Neuronal stem cell (in vitro differentiated cells): ENCODE measurements at regions not wholly inside any gene's neighbourhood (a gene's known extent, or its start where the extent isn't known, plus 50 kb on each side); places are given as distances from the start of the nearest gene placed in this dataset.

ENCODE experiments used
- DNase-seq: peaks from one replicate; pipeline ENCODE4 v3.0.0-alpha.2; 2013; ENCODE audit warnings: low spot score
- H2AFZ ChIP-seq: one replicate; pipeline ENCODE4 v1.6.1; 2013; ENCODE audit warnings: mild to moderate bottlenecking, low read length, inconsistent platforms
- H2AK5ac ChIP-seq: 2 replicates; pipeline ENCODE4 v1.6.1; 2013; ENCODE audit warnings: low read depth, mild to moderate bottlenecking, inconsistent platforms, low read length, moderate library complexity, mixed read lengths
- H2BK120ac ChIP-seq: 2 replicates; pipeline ENCODE4 v1.6.1; 2013; ENCODE audit warnings: low read depth, mild to moderate bottlenecking, inconsistent platforms, low read length, moderate library complexity, mixed read lengths
- H2BK12ac ChIP-seq: one replicate; pipeline ENCODE4 v1.6.1; 2013; ENCODE audit warnings: low read length, inconsistent platforms
- H2BK15ac ChIP-seq: 2 replicates; pipeline ENCODE4 v1.6.1; 2013; ENCODE audit warnings: mild to moderate bottlenecking, low read length, inconsistent platforms, mixed read lengths
- H2BK5ac ChIP-seq: one replicate; pipeline ENCODE4 v1.6.1; 2013; ENCODE audit warnings: inconsistent platforms, mild to moderate bottlenecking, low read length, moderate library complexity
- H3K14ac ChIP-seq: one replicate; pipeline ENCODE4 v1.6.1; 2013; ENCODE audit warnings: low read length, inconsistent platforms
- H3K18ac ChIP-seq: 2 replicates; pipeline ENCODE4 v1.6.1; 2013; ENCODE audit warnings: low read length, inconsistent platforms
- H3K23ac ChIP-seq: 2 replicates; pipeline ENCODE4 v1.6.1; 2013; ENCODE audit warnings: low read depth, mild to moderate bottlenecking, mixed read lengths, low read length, inconsistent platforms; ENCODE audit not compliant: poor library complexity
- H3K27ac ChIP-seq: replicated peaks from 3 replicates; pipeline ENCODE4 v1.5.1; 2013; ENCODE audit warnings: low read length, inconsistent platforms
- H3K27me3 ChIP-seq, 3 experiments: 2 replicates each; pipeline ENCODE4 v1.6.1; 2013; ENCODE audit warnings: low read length in 3 of 3, mild to moderate bottlenecking in 2 of 3, inconsistent platforms in 1 of 3, low read depth in 1 of 3, mixed read lengths in 1 of 3, moderate library complexity in 1 of 3; ENCODE audit not compliant: control insufficient read depth in 3 of 3, insufficient read depth in 3 of 3
- H3K36me3 ChIP-seq, 2 donors: replicated peaks in 1 of 2; 2 replicates each; pipeline ENCODE4 v1.6.1; 2013; ENCODE audit warnings: low read length in 2 of 2; ENCODE audit not compliant: control insufficient read depth in 2 of 2, insufficient read depth in 2 of 2
- H3K4ac ChIP-seq: 2 replicates; pipeline ENCODE4 v1.6.1; 2013; ENCODE audit warnings: inconsistent platforms, mild to moderate bottlenecking, low read length, moderate library complexity
- H3K4me1 ChIP-seq, 2 donors: 1 replicate in 1 of 2; 2 replicates in 1 of 2; pipeline ENCODE4 v1.6.1; 2013; ENCODE audit warnings: low read length in 2 of 2, low read depth in 1 of 2; ENCODE audit not compliant: control insufficient read depth in 2 of 2, insufficient read depth in 1 of 2
- H3K4me2 ChIP-seq: one replicate; pipeline ENCODE4 v1.6.1; 2013; ENCODE audit warnings: mild to moderate bottlenecking, low read length, inconsistent platforms; ENCODE audit not compliant: insufficient read depth, poor library complexity, severe bottlenecking
- H3K4me3 ChIP-seq, 2 donors: 2 replicates each; pipeline ENCODE4 v1.5.1; 2013; ENCODE audit warnings: low read length in 2 of 2, mild to moderate bottlenecking in 2 of 2, inconsistent platforms in 1 of 2, moderate library complexity in 1 of 2
- H3K79me1 ChIP-seq: one replicate; pipeline ENCODE4 v1.6.1; 2013; ENCODE audit warnings: low read depth, mild to moderate bottlenecking, inconsistent platforms, low read length, moderate library complexity
- H3K9ac ChIP-seq: one replicate; pipeline ENCODE4 v1.6.1; 2013; ENCODE audit warnings: mild to moderate bottlenecking, low read depth, low read length, inconsistent platforms; ENCODE audit not compliant: poor library complexity
- H3K9me3 ChIP-seq, 2 donors: replicated peaks in 1 of 2; 2 replicates each; pipeline versions ENCODE3 to v1.6.1; 2013; ENCODE audit warnings: low read length in 2 of 2, mild to moderate bottlenecking in 2 of 2, inconsistent platforms in 1 of 2, low read depth in 1 of 2, mixed read lengths in 1 of 2, moderate library complexity in 1 of 2; ENCODE audit not compliant: control insufficient read depth in 2 of 2, insufficient read depth in 1 of 2
- H4K8ac ChIP-seq: one replicate; pipeline ENCODE4 v1.6.1; 2013; ENCODE audit warnings: low read depth, mild to moderate bottlenecking, inconsistent platforms, low read length, moderate library complexity
- H4K91ac ChIP-seq: one replicate; pipeline ENCODE4 v1.6.1; 2013; ENCODE audit warnings: low read length, low read depth, mild to moderate bottlenecking, inconsistent platforms; ENCODE audit not compliant: poor library complexity
- WGBS, 2 donors: extraction: QIAGEN DNeasy Blood & Tissue Kit; methylation state at CpG; one replicate each; pipeline ENCODE4 v1.1.7; 2013; ENCODE audit warnings: missing lambda C conversion rate in 2 of 2, mixed read lengths in 1 of 2; ENCODE audit not compliant: insufficient read length in 2 of 2, insufficient replicate concordance in 1 of 2; ENCODE audit errors: extremely low coverage in 2 of 2; 5-methylcytosine and 5-hydroxymethylcytosine counted together

DNA sequence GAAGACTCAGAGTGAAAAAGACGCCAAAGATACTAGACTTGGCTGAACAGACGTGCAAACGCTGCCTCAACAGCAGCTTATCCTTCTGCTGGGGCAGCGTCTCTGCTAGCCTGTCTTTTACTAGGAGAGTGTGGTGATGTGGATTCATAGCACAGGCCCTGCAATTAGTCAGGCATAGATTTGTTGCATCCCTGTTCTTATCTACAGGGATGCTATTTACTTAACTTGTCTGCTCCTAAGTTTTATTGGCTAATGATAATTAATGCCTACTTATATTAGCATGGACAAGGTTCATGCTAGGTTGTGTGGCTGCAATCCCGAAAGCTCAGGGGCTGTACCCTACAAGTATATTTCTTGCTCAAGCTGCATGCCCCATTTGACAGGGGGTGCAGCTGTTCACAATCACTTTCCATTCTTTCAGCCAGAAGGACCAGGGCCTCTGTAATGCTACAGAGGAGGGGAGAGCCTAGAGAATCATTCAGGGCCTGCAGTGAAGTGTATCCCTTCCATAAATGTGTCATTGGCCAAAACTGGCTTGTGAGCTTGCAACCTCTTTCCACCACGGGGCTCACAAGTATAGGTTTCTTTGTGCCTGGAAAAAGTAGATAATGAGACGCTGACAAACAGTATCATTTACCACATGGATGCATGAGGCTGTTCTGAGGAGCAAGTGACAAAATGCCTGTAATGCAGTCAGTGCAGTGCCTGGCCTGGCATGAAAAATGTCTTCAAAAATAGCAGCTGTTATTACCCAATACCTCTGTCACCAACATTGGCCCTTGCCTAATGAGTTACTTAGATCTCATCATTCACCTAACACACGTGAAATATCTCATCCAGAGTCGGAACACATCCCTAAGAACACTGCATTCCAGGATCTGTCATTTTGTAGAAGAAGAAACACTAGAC, 685.8 kb upstream of the API5 start:
- Histone ChIP-seq H2BK15ac (no peak overlapping the region), H2BK120ac (no peak overlapping the region), H3K9ac (no peak overlapping the region), H2BK5ac (no peak overlapping the region), H3K18ac (no peak overlapping the region), H2BK12ac (no peak overlapping the region), H3K4me1 (peaks cover 0 to 5% of the 10 kb centered on the region in 2 donors), H3K9me3 (no peaks in the 10 kb centered on the region), H3K36me3 (no peaks in the 10 kb centered on the region), H3K27ac (no peak overlapping the region), H3K23ac (no peak overlapping the region), H3K4me3 (no peak overlapping the region), H3K27me3 (no peaks in the 10 kb centered on the region), H4K8ac (no peak overlapping the region), H2AK5ac (no peak overlapping the region), H3K79me1 (no peaks in the 10 kb centered on the region), H3K4ac (no peak overlapping the region), H2AFZ (no peak overlapping the region), H3K14ac (no peak overlapping the region), H4K91ac (no peak overlapping the region), H3K4me2 (no peak overlapping the region)
- no CpG with 5 or more reads among the region's 9 CpGs for WGBS, 2 donors
- DNase-seq: no peak

DNA sequence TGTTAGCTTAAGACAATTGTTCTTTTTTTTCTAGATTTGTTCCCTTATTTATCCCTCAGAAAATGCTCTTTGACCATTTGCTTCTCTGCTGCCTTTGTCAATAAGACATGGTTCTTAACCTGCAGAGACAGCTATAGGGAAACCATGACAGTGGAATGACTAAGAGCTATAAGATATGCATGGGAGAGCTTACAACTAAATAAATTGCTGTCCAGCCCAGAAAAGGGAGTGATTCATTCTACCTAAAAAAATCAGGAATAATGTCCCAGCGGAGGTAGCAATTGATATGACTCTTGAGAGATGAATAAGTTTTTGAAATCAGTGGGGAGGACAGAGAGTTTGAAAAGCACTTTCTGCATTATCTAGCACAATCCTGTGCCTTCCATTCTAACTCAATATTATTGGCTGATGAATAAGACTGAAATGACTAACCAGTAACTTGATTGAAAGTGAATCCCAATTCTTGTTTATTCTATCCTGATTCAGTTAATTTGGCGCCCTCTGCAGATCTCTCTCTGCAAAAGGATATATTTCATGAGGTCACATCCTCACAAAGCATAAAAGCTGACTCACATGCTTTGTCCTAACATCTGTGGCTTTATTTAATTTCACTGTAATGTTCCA, 680.5 kb upstream of the API5 start:
- no peak overlapping the region for H3K23ac ChIP-seq
- no peak overlapping the region for H4K91ac ChIP-seq
- H3K9ac ChIP-seq: no peak overlapping the region
- no peaks in the 10 kb centered on the region for H3K4me1 ChIP-seq
- no peak overlapping the region for H2AFZ ChIP-seq
- no peak overlapping the region for H2BK5ac ChIP-seq
- no peak overlapping the region for H2AK5ac ChIP-seq
- no peak overlapping the region for H3K27ac ChIP-seq
- no peak overlapping the region for H3K14ac ChIP-seq
- no peak overlapping the region for H3K18ac ChIP-seq
- H3K9me3 ChIP-seq: no peaks in the 10 kb centered on the region
- H2BK120ac ChIP-seq: no peak overlapping the region
- no peak overlapping the region for H3K4ac ChIP-seq
- H4K8ac ChIP-seq: no peak overlapping the region
- H2BK15ac ChIP-seq: no peak overlapping the region
- H3K36me3 ChIP-seq: no peaks in the 10 kb centered on the region
- no peaks in the 10 kb centered on the region for H3K79me1 ChIP-seq
- no peak overlapping the region for H2BK12ac ChIP-seq
- DNase-seq: no peak
- no peaks in the 10 kb centered on the region for H3K27me3 ChIP-seq
- no peak overlapping the region for H3K4me3 ChIP-seq
- WGBS, 2 donors: no CpG with 5 or more reads among the region's 2 CpGs
- no peak overlapping the region for H3K4me2 ChIP-seq

DNA sequence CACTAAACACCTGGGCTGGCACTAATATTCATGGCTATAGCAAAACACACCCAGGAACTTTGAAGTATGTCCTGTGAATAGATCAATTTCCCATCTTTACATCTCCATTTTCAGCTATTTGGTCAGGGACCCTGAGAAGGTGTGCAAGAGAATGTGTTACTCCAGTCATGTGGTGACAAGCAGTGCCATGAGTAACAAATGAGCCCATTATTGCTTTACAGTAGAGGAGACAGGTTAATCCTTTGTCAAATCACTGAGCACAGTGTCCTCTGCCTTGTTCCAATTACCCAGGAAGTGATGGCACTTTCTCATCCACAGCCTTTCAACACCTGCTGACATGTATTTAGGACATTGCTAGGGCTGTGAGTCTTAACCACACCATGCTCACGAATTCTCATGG, 664.8 kb upstream of the API5 start:
- H3K79me1 ChIP-seq: no peaks in the 10 kb centered on the region
- no peak overlapping the region for H3K27ac ChIP-seq
- no peak overlapping the region for H2BK15ac ChIP-seq
- H4K8ac ChIP-seq: no peak overlapping the region
- no peaks in the 10 kb centered on the region for H3K36me3 ChIP-seq
- WGBS, 2 donors: no CpG with 5 or more reads among the region's 1 CpG
- no peak overlapping the region for H3K18ac ChIP-seq
- no peaks in the 10 kb centered on the region for H3K9me3 ChIP-seq
- H3K4ac ChIP-seq: no peak overlapping the region
- H3K4me2 ChIP-seq: no peak overlapping the region
- H3K27me3 ChIP-seq: no peaks in the 10 kb centered on the region
- no peaks in the 10 kb centered on the region for H3K4me1 ChIP-seq
- no peak for DNase-seq
- no peak overlapping the region for H2AK5ac ChIP-seq
- H2BK120ac ChIP-seq: no peak overlapping the region
- no peak overlapping the region for H2BK5ac ChIP-seq
- H3K23ac ChIP-seq: no peak overlapping the region
- H3K4me3 ChIP-seq: no peak overlapping the region
- no peak overlapping the region for H4K91ac ChIP-seq
- no peak overlapping the region for H2AFZ ChIP-seq
- H3K9ac ChIP-seq: no peak overlapping the region
- H3K14ac ChIP-seq: no peak overlapping the region
- no peak overlapping the region for H2BK12ac ChIP-seq

DNA sequence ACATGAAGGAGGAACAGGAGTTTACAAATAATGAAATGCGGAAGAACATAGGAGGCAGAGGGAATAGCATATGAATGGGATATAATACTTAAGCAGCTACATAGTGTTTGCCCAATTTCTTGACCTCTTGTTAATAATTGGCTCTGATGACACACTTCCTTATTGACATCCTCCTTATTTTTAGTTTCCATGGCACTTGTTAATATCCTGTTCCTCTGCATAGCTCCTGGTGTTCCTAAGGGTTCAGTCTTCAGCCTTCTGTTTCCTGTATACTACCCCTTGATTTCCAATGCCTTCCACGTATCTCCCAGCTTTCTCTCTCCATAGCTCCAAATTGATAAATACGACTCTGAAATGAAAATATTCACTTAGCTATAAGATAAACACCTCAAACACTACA, 663.8 kb upstream of the API5 start:
- Histone ChIP-seq H2BK15ac (no peak overlapping the region), H4K91ac (no peak overlapping the region), H2AFZ (no peak overlapping the region), H2BK120ac (no peak overlapping the region), H3K36me3 (no peaks in the 10 kb centered on the region), H3K4me2 (no peak overlapping the region), H3K79me1 (no peaks in the 10 kb centered on the region), H3K23ac (no peak overlapping the region), H3K4ac (no peak overlapping the region), H4K8ac (no peak overlapping the region), H3K4me3 (no peak overlapping the region), H2BK12ac (no peak overlapping the region), H3K9me3 (no peaks in the 10 kb centered on the region), H3K18ac (no peak overlapping the region), H3K27me3 (no peaks in the 10 kb centered on the region), H2BK5ac (no peak overlapping the region), H3K14ac (no peak overlapping the region), H3K9ac (no peak overlapping the region), H3K4me1 (no peaks in the 10 kb centered on the region), H3K27ac (no peak overlapping the region), H2AK5ac (no peak overlapping the region)
- no peak for DNase-seq
- no CpG with 5 or more reads among the region's 3 CpGs for WGBS, 2 donors
